ENCODE measurements at regions not wholly inside any gene's neighbourhood (a gene's known extent, or its start where the extent isn't known, plus 50 kb on each side); places are given as distances from the start of the nearest gene placed in this dataset.
"Not testable (repeated sequence)": the region's sequence is repeated elsewhere in the genome, so short reads cannot be mapped to it uniquely, and the experiment has no call there.

- H3K9me3 ChIP-seq; intact Hi-C loops (cut with DNase I); H3K4me3 ChIP-seq; H3K27me3 ChIP-seq; DNase-seq; H3K36me3 ChIP-seq; H3K4me1 ChIP-seq; H3K27ac ChIP-seq: not testable (repeated sequence)
- 83 to 86% methylated on average over 10 to 13 of the region's 15 CpGs for WGBS, 2 donors
Observed at GRCh38 chr9:65462476-65462875, 177.5 kb upstream of the FOXD4L5 start.

GRCh38 chr9:65459756-65460320 lies 174.8 kb upstream of the FOXD4L5 start:
- no peak for DNase-seq
- Histone ChIP-seq H3K36me3 (no peaks in the 10 kb centered on the region), H3K4me1 (no peaks in the 10 kb centered on the region), H3K4me3 (no peak overlapping the region), H3K9me3 (no peaks in the 10 kb centered on the region), H3K27me3 (no peaks in the 10 kb centered on the region), H3K27ac (no peak overlapping the region)
- intact Hi-C loops (cut with DNase I), result no loop called here
- 80 to 100% methylated on average over 2 to 5 of the region's 11 CpGs for WGBS, 2 donors
- TF ChIP-seq CTCF (IDR thresholded peaks at IDR 0.05) (no peak), POLR2A (IDR thresholded peaks at IDR 0.05) (no peak)

- H3K27ac ChIP-seq, result no peak overlapping the region
- intact Hi-C loops (cut with DNase I), result no loop called here
- DNase-seq, result no peak
- H3K9me3 ChIP-seq, result no peaks in the 10 kb centered on the region
- H3K4me1 ChIP-seq, result no peaks in the 10 kb centered on the region
- H3K36me3 ChIP-seq, result no peaks in the 10 kb centered on the region
- WGBS, 2 donors, result 78 to 97% methylated on average over 5 to 6 of the region's 10 CpGs
- TF ChIP-seq CTCF (IDR thresholded peaks at IDR 0.05) (no peak), POLR2A (IDR thresholded peaks at IDR 0.05) (no peak)
- H3K27me3 ChIP-seq, result no peaks in the 10 kb centered on the region
- H3K4me3 ChIP-seq, result no peak overlapping the region
Observed at GRCh38 chr9:65458992-65459391, 174.0 kb upstream of the FOXD4L5 start.

- H3K4me1 ChIP-seq, result no peaks in the 10 kb centered on the region
- H3K27ac ChIP-seq, result no peak overlapping the region
- no peak for TF ChIP-seq CTCF (IDR thresholded peaks at IDR 0.05)
- TF ChIP-seq POLR2A (IDR thresholded peaks at IDR 0.05), result no peak
- WGBS, 2 donors, result 91 to 92% methylated on average over 11 to 20 of the region's 20 CpGs
- H3K27me3 ChIP-seq, result no peaks in the 10 kb centered on the region
- no peaks in the 10 kb centered on the region for H3K9me3 ChIP-seq
- DNase-seq, result no peak
- no peaks in the 10 kb centered on the region for H3K36me3 ChIP-seq
- intact Hi-C loops (cut with DNase I), result no loop called here
- no peak overlapping the region for H3K4me3 ChIP-seq
Observed at GRCh38 chr9:65458465-65458864, 173.5 kb upstream of the FOXD4L5 start.

GRCh38 chr9:65456991-65457390 lies 172.0 kb upstream of the FOXD4L5 start:
- H3K27me3 ChIP-seq; intact Hi-C loops (cut with DNase I); H3K4me3 ChIP-seq; H3K9me3 ChIP-seq; H3K4me1 ChIP-seq; H3K27ac ChIP-seq; DNase-seq; H3K36me3 ChIP-seq: not testable (repeated sequence)
- 91 to 96% methylated on average over 18 of the region's 18 CpGs for WGBS, 2 donors

GRCh38 chr9:65455751-65456647 lies 171.0 kb upstream of the FOXD4L5 start:
- H3K27me3 ChIP-seq; H3K9me3 ChIP-seq; DNase-seq; H3K4me3 ChIP-seq; intact Hi-C loops (cut with DNase I); H3K27ac ChIP-seq; H3K4me1 ChIP-seq; H3K36me3 ChIP-seq: not testable (repeated sequence)
- whole genome bisulfite sequencing, 2 donors, result 88% methylated on average over 7 of the region's 18 CpGs; no CpG with 5 or more reads in 1 of the 2 donors

GRCh38 chr9:65455136-65455535 lies 170.1 kb upstream of the FOXD4L5 start:
- H3K4me3 ChIP-seq; H3K4me1 ChIP-seq; H3K27me3 ChIP-seq; H3K27ac ChIP-seq; DNase-seq; H3K9me3 ChIP-seq; intact Hi-C loops (cut with DNase I); H3K36me3 ChIP-seq: not testable (repeated sequence)
- 50 to 84% methylated on average over 2 to 6 of the region's 13 CpGs for WGBS, 2 donors

- 100% methylated on average over 4 of the region's 13 CpGs; no CpG with 5 or more reads in 1 of the 2 donors for whole genome bisulfite sequencing, 2 donors
- intact Hi-C loops (cut with DNase I); H3K27ac ChIP-seq; H3K4me1 ChIP-seq; H3K9me3 ChIP-seq; DNase-seq; H3K4me3 ChIP-seq; H3K27me3 ChIP-seq; H3K36me3 ChIP-seq: not testable (repeated sequence)
Observed at GRCh38 chr9:65454666-65455065, 169.7 kb upstream of the FOXD4L5 start.

GRCh38 chr9:65454034-65454433 lies 169.0 kb upstream of the FOXD4L5 start:
- H3K4me1 ChIP-seq; H3K9me3 ChIP-seq; H3K27me3 ChIP-seq; H3K4me3 ChIP-seq; H3K27ac ChIP-seq; intact Hi-C loops (cut with DNase I); DNase-seq; H3K36me3 ChIP-seq: not testable (repeated sequence)
- 80% methylated on average over 1 of the region's 2 CpGs; no CpG with 5 or more reads in 1 of the 2 donors for WGBS, 2 donors

Measured in esophagus squamous epithelium (tissue), 5 donors.